Thyroid gland (tissue), 4 donors: ENCODE measurements at regions not wholly inside any gene's neighbourhood (a gene's known extent, or its start where the extent isn't known, plus 50 kb on each side); places are given as distances from the start of the nearest gene placed in this dataset.

Experiments used
- CTCF ChIP-seq, 6 experiments: fragments of 200-600 bp in 3 of 6; fragments of 450-650 bp in 3 of 6; sonication (generic) in 3 of 6; IDR thresholded peaks; one replicate each; pipeline ENCODE4 v1.5.1; 2016 to 2019; ENCODE audit warnings: antibody characterized with exemption in 6 of 6, mild to moderate bottlenecking in 2 of 6, inconsistent platforms in 1 of 6, moderate library complexity in 1 of 6
- POLR2A ChIP-seq, 2 donors: fragments of 450-650 bp; IDR thresholded peaks; one replicate each; pipeline ENCODE4 v1.6.1; 2017; ENCODE audit warnings: antibody characterized with exemption in 2 of 2, mild to moderate bottlenecking in 2 of 2, moderate library complexity in 1 of 2

GRCh38 chrX:138270931-138271330, 440.6 kb downstream of the FGF13 start:
- TF ChIP-seq CTCF (IDR thresholded peaks at IDR 0.05) (no peak), POLR2A (IDR thresholded peaks at IDR 0.05) (no peak)
